HG03159 (cell line): ENCODE measurements at regions not wholly inside any gene's neighbourhood (a gene's known extent, or its start where the extent isn't known, plus 50 kb on each side); places are given as distances from the start of the nearest gene placed in this dataset.

Experiments used
- ATAC-seq: cut with Tn5 transposase; IDR thresholded peaks from one replicate; pipeline ENCODE4 v1.9.1; 2021; ENCODE audit warnings: mild to moderate bottlenecking, moderate library complexity; ENCODE audit not compliant: unreplicated experiment

- ATAC-seq: no peak
Measured at GRCh38 chr2:9793156-9793917, 49.9 kb upstream of the TAF1B start.
